HG03521 (cell line): ENCODE measurements at regions not wholly inside any gene's neighbourhood (a gene's known extent, or its start where the extent isn't known, plus 50 kb on each side); places are given as distances from the start of the nearest gene placed in this dataset.
A peak's percentile ranks its signal among the peaks of the same experiment; 100 is the strongest.

Experiments
- ATAC-seq: cut with Tn5 transposase; IDR thresholded peaks from one replicate; pipeline ENCODE4 v1.9.1; 2021; ENCODE audit warnings: mild to moderate bottlenecking, moderate library complexity; ENCODE audit not compliant: unreplicated experiment

GRCh38 chr2:57893786-57894185 lies 152.8 kb upstream of the VRK2 start:
- ATAC-seq, result no peak

GRCh38 chr2:57894381-57894780 lies 152.2 kb upstream of the VRK2 start:
- ATAC-seq, result no peak

- no peak for ATAC-seq
Measured at GRCh38 chr2:57897920-57898319, 148.7 kb upstream of the VRK2 start.

GRCh38 chr2:57899898-57900297 lies 146.7 kb upstream of the VRK2 start:
- no peak for ATAC-seq

- no peak for ATAC-seq
Measured at GRCh38 chr2:57902578-57902977, 144.0 kb upstream of the VRK2 start.

- peak; percentile 60 for ATAC-seq
Measured at GRCh38 chr2:57906152-57906732, 140.4 kb upstream of the VRK2 start.

- ATAC-seq, result no peak
Measured at GRCh38 chr2:57907411-57907810, 139.2 kb upstream of the VRK2 start.

- ATAC-seq, result peak; percentile 76
Measured at GRCh38 chr2:57908736-57909161, 137.9 kb upstream of the VRK2 start.

GRCh38 chr2:57918126-57918525 lies 128.5 kb upstream of the VRK2 start:
- no peak for ATAC-seq

GRCh38 chr2:57920342-57920939 lies 126.2 kb upstream of the VRK2 start:
- ATAC-seq, result no peak

- no peak for ATAC-seq
Measured at GRCh38 chr2:57934659-57935058, 111.9 kb upstream of the VRK2 start.

GRCh38 chr2:57936216-57936615 lies 110.4 kb upstream of the VRK2 start:
- ATAC-seq, result no peak

GRCh38 chr2:57937456-57937855 lies 109.2 kb upstream of the VRK2 start:
- ATAC-seq, result no peak

GRCh38 chr2:57941816-57942215 lies 104.8 kb upstream of the VRK2 start:
- ATAC-seq, result no peak

- no peak for ATAC-seq
Measured at GRCh38 chr2:57943315-57943714, 103.3 kb upstream of the VRK2 start.

- no peak for ATAC-seq
Measured at GRCh38 chr2:57947398-57947797, 99.2 kb upstream of the VRK2 start.

GRCh38 chr2:57954020-57954419 lies 92.6 kb upstream of the VRK2 start:
- ATAC-seq, result no peak

GRCh38 chr2:57957238-57957637 lies 89.4 kb upstream of the VRK2 start:
- ATAC-seq, result no peak

- ATAC-seq, result no peak
Measured at GRCh38 chr2:57959390-57959789, 87.2 kb upstream of the VRK2 start.

GRCh38 chr2:57962861-57963260 lies 83.7 kb upstream of the VRK2 start:
- no peak for ATAC-seq

GRCh38 chr2:57965219-57965618 lies 81.4 kb upstream of the VRK2 start:
- ATAC-seq, result no peak

- no peak for ATAC-seq
Measured at GRCh38 chr2:57965961-57966360, 80.6 kb upstream of the VRK2 start.

- ATAC-seq, result no peak
Measured at GRCh38 chr2:57973621-57974186, 72.9 kb upstream of the VRK2 start.
